Peyer's patch (tissue), 4 donors: ENCODE measurements at regions not wholly inside any gene's neighbourhood (a gene's known extent, or its start where the extent isn't known, plus 50 kb on each side); places are given as distances from the start of the nearest gene placed in this dataset.

Experiments used
- DNase-seq, 3 donors: peaks; one replicate each; pipeline ENCODE4 v3.0.0-alpha.2; 2017 to 2019
- H3K27ac ChIP-seq, 4 donors: fragments of 200-600 bp; sonication (generic); one replicate each; pipeline ENCODE4 v1.5.1; 2016 to 2019
- H3K27me3 ChIP-seq, 2 donors: fragments of 200-600 bp; sonication (generic); one replicate each; pipeline ENCODE4 v1.5.1; 2019
- H3K36me3 ChIP-seq, 3 donors: fragments of 200-600 bp; sonication (generic); one replicate each; pipeline ENCODE4 v1.5.1; 2016 to 2019
- H3K4me1 ChIP-seq, 4 donors: fragments of 200-600 bp; sonication (generic); one replicate each; pipeline ENCODE4 v1.5.1; 2016 to 2019
- H3K4me3 ChIP-seq, 4 donors: fragments of 200-600 bp; sonication (generic); 1 replicate in 3 of 4; 2 replicates in 1 of 4; pipeline ENCODE4 v1.5.1; 2016 to 2019; ENCODE audit warnings: mild to moderate bottlenecking in 1 of 4
- H3K9me3 ChIP-seq, 4 donors: fragments of 200-600 bp; sonication (generic); one replicate each; pipeline ENCODE4 v1.5.1; 2016 to 2019; ENCODE audit warnings: mild to moderate bottlenecking in 1 of 4
- POLR2A ChIP-seq, 2 donors: fragments of 450-650 bp; IDR thresholded peaks; one replicate each; pipeline ENCODE4 v1.5.1; 2017; ENCODE audit warnings: antibody characterized with exemption in 2 of 2, mild to moderate bottlenecking in 2 of 2, moderate library complexity in 2 of 2
- TF ChIP-seq, protein P1 (sequence below), 6 experiments: fragments of 450-650 bp in 4 of 6; fragments of 200-600 bp in 2 of 6; sonication (generic) in 1 of 6; IDR thresholded peaks; one replicate each; pipeline ENCODE4 v1.5.1; 2017 to 2019; ENCODE audit warnings: antibody characterized with exemption in 6 of 6, mild to moderate bottlenecking in 3 of 6, moderate library complexity in 1 of 6

DNA sequence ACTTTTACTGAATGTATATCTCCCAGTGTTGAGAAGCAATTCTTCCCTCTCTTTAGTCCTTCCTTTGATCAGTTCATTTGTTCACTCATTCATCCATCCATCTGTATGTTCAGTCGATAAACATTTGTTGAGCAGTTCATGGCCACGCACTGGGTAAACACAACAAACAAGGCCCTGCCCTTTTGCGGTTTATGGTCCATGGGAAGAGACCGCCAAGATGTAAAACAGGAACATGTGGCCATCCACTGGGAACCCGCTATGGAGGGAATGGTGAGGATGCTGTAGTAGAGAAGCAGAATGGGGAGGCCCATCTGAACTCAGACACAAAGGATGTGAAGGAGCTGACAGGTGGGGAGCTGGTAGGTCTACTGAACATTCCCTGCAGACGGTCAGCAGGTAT, 102.7 kb upstream of the SPRY4 start:
- no peak for DNase-seq
- no peaks in the 10 kb centered on the region for H3K9me3 ChIP-seq
- no peaks in the 10 kb centered on the region for H3K27me3 ChIP-seq
- H3K4me3 ChIP-seq, result no peak overlapping the region
- no peaks in the 10 kb centered on the region for H3K36me3 ChIP-seq
- TF ChIP-seq, protein P1, sequence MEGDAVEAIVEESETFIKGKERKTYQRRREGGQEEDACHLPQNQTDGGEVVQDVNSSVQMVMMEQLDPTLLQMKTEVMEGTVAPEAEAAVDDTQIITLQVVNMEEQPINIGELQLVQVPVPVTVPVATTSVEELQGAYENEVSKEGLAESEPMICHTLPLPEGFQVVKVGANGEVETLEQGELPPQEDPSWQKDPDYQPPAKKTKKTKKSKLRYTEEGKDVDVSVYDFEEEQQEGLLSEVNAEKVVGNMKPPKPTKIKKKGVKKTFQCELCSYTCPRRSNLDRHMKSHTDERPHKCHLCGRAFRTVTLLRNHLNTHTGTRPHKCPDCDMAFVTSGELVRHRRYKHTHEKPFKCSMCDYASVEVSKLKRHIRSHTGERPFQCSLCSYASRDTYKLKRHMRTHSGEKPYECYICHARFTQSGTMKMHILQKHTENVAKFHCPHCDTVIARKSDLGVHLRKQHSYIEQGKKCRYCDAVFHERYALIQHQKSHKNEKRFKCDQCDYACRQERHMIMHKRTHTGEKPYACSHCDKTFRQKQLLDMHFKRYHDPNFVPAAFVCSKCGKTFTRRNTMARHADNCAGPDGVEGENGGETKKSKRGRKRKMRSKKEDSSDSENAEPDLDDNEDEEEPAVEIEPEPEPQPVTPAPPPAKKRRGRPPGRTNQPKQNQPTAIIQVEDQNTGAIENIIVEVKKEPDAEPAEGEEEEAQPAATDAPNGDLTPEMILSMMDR (IDR thresholded peaks at IDR 0.05), result no peak
- no peak for TF ChIP-seq POLR2A (IDR thresholded peaks at IDR 0.05)
- H3K27ac ChIP-seq, result peak overlapping the region in 1 of 4 donors; percentile 56
- H3K4me1 ChIP-seq, result peaks cover 0 to 2% (median 0%) of the 10 kb centered on the region in 4 donors

DNA sequence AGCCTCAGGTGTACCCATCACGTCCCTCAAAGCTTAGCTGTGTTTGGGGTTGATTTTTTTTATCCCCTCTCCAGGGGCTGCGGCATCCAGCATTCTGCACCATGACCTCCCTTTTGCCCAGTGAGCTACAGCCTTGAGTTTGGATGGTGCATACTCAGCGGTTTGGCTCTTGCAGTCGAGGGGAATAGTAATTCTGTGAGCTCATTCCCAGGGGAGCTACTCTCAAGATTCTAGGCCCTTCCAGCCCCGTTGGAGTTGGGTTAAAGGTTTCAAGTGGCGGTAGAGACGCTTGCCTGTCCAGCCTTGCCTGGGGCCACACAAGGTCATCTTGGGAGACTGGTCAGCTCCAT, 102.2 kb upstream of the SPRY4 start:
- DNase-seq, result no peak
- Histone ChIP-seq H3K4me3 (no peak overlapping the region), H3K36me3 (no peaks in the 10 kb centered on the region), H3K27me3 (no peaks in the 10 kb centered on the region), H3K27ac (peak overlapping the region in 2 of 4 donors; percentile 43 to 56), H3K9me3 (no peaks in the 10 kb centered on the region), H3K4me1 (no peaks in the 10 kb centered on the region)
- TF ChIP-seq POLR2A (IDR thresholded peaks at IDR 0.05), result no peak
- TF ChIP-seq, protein P1 (IDR thresholded peaks at IDR 0.05), result no peak

DNA sequence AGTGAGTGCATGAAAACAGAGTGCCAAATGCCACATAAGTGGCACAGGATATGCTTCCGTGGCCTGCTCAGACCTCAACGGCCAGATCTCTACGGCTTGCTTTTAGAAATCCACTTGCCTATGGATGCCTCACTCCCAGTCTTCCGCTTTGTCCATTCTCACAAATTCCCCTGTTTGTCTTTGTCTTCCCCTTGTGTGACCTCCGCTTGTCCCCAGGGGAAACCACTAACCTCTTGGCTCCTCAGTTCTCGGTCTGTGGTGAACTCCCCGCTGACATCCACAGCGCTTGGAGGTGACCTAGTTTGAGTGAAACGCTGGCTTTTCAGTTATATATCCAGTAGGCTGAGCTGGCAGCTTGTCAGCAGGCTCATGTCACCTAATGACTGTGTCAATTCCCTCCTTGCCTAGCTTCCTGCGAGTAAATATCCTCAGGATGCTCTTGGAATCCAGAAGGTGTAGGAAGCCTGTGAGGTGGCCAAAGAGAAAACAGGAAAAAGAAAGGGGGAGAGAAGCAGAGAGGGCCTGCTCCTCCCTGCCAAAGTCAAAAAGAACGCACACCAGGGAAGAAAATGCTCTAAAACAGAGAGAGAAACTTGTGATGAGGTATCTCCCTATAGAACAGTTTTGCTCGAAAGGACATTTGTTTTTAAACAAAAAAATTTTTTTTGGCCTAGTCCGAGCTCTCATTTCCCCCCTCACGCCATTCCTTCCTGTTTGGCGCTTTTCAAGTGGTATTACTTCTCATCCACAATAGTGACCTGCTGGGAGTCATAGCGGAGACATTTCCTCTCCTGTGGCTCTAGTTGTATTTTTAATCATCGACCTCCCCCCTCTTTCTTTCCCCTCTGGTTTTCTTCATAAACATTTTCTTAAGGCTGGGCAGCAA, 101.6 kb upstream of the SPRY4 start:
- peaks cover 0 to 5% (median 0%) of the 10 kb centered on the region in 4 donors for H3K4me1 ChIP-seq
- no peak overlapping the region for H3K4me3 ChIP-seq
- H3K27ac ChIP-seq, result peak overlapping the region in 2 of 4 donors; percentile 43 to 56
- TF ChIP-seq, protein P1 (IDR thresholded peaks at IDR 0.05), result no peak
- no peak for TF ChIP-seq POLR2A (IDR thresholded peaks at IDR 0.05)
- no peaks in the 10 kb centered on the region for H3K27me3 ChIP-seq
- DNase-seq, result peak in 1 of 3 donors; percentile 63
- H3K9me3 ChIP-seq, result no peaks in the 10 kb centered on the region
- no peaks in the 10 kb centered on the region for H3K36me3 ChIP-seq

GRCh38 chr5:142425286-142426065, 100.7 kb upstream of the SPRY4 start:
- no peaks in the 10 kb centered on the region for H3K9me3 ChIP-seq
- H3K4me1 ChIP-seq, result peaks cover 0 to 10% (median 0%) of the 10 kb centered on the region in 4 donors
- no peak for DNase-seq
- TF ChIP-seq, protein P1 (IDR thresholded peaks at IDR 0.05), result no peak
- no peak for TF ChIP-seq POLR2A (IDR thresholded peaks at IDR 0.05)
- no peak overlapping the region for H3K4me3 ChIP-seq
- peak overlapping the region in 2 of 4 donors; percentile 43 to 56 for H3K27ac ChIP-seq
- no peaks in the 10 kb centered on the region for H3K27me3 ChIP-seq
- H3K36me3 ChIP-seq, result no peaks in the 10 kb centered on the region

GRCh38 chr5:142422429-142422828, 97.6 kb upstream of the SPRY4 start:
- Histone ChIP-seq H3K4me1 (peaks cover 0 to 10% (median 0%) of the 10 kb centered on the region in 4 donors), H3K27me3 (no peaks in the 10 kb centered on the region), H3K27ac (no peak overlapping the region), H3K9me3 (no peaks in the 10 kb centered on the region), H3K4me3 (no peak overlapping the region), H3K36me3 (no peaks in the 10 kb centered on the region)
- no peak for TF ChIP-seq POLR2A (IDR thresholded peaks at IDR 0.05)
- TF ChIP-seq, protein P1 (IDR thresholded peaks at IDR 0.05), result no peak
- DNase-seq, result no peak
